GM23248 (cell line): ENCODE measurements at regions not wholly inside any gene's neighbourhood (a gene's known extent, or its start where the extent isn't known, plus 50 kb on each side); places are given as distances from the start of the nearest gene placed in this dataset.

Experiments
- DNase-seq: peaks from one replicate; pipeline ENCODE4 v3.0.0-alpha.2; 2015
- H2AFZ ChIP-seq: fragments of 200-600 bp; sonication (generic); 2 replicates; pipeline ENCODE4 v1.6.1; 2016; ENCODE audit warnings: antibody characterized with exemption
- H3F3A ChIP-seq: fragments of 200-600 bp; sonication (generic); 2 replicates; pipeline ENCODE4 v1.6.1; 2016; ENCODE audit warnings: mild to moderate bottlenecking, antibody characterized with exemption, mixed run types; ENCODE audit not compliant: insufficient read depth
- H3K27ac ChIP-seq: fragments of 200-600 bp; sonication (generic); 2 replicates; pipeline ENCODE4 v1.5.1; 2016; ENCODE audit warnings: mild to moderate bottlenecking
- H3K27me3 ChIP-seq: fragments of 200-600 bp; sonication (generic); replicated peaks from 2 replicates; pipeline ENCODE4 v1.6.1; 2016; ENCODE audit warnings: mild to moderate bottlenecking; ENCODE audit not compliant: insufficient read depth
- H3K36me3 ChIP-seq: fragments of 200-600 bp; sonication (generic); 2 replicates; pipeline ENCODE4 v1.6.1; 2016; ENCODE audit warnings: low read depth, mild to moderate bottlenecking
- H3K4me1 ChIP-seq: fragments of 200-600 bp; sonication (generic); 2 replicates; pipeline ENCODE4 v1.6.1; 2016; ENCODE audit warnings: mild to moderate bottlenecking; ENCODE audit not compliant: insufficient read depth
- H3K4me2 ChIP-seq: fragments of 200-600 bp; sonication (generic); one replicate; pipeline ENCODE4 v1.6.1; 2016; ENCODE audit warnings: mild to moderate bottlenecking; ENCODE audit not compliant: unreplicated experiment
- H3K4me3 ChIP-seq: fragments of 200-600 bp; sonication (generic); 2 replicates; pipeline ENCODE4 v1.5.1; 2016; ENCODE audit warnings: mild to moderate bottlenecking
- H3K79me2 ChIP-seq: fragments of 200-600 bp; sonication (generic); 2 replicates; pipeline ENCODE4 v1.6.1; 2016; ENCODE audit warnings: mild to moderate bottlenecking; ENCODE audit not compliant: insufficient read depth
- H3K9ac ChIP-seq: fragments of 200-600 bp; sonication (generic); 2 replicates; pipeline ENCODE4 v1.6.1; 2016; ENCODE audit warnings: mild to moderate bottlenecking
- H3K9me2 ChIP-seq: fragments of 200-600 bp; sonication (generic); 2 replicates; pipeline ENCODE4 v1.6.1; 2016; ENCODE audit warnings: mixed run types, mild to moderate bottlenecking, moderate library complexity; ENCODE audit not compliant: insufficient read depth
- H3K9me3 ChIP-seq: fragments of 200-600 bp; sonication (generic); one replicate; pipeline ENCODE4 v1.6.1; 2017; ENCODE audit warnings: low read depth
- H4K20me1 ChIP-seq: fragments of 200-600 bp; sonication (generic); 2 replicates; pipeline ENCODE4 v1.6.0; 2016; ENCODE audit not compliant: insufficient read depth
- EZH2 ChIP-seq: fragments of 200-600 bp; sonication (generic); IDR thresholded peaks from 2 replicates; pipeline ENCODE4 v1.6.1; 2018; ENCODE audit warnings: antibody characterized with exemption, mild to moderate bottlenecking; ENCODE audit not compliant: insufficient read depth, poor library complexity, severe bottlenecking
- EZH2phosphoT487 ChIP-seq: fragments of 200-600 bp; sonication (generic); IDR thresholded peaks from 2 replicates; pipeline ENCODE4 v1.6.1; 2018; ENCODE audit warnings: antibody characterized with exemption, moderate library complexity, mild to moderate bottlenecking, low read depth; ENCODE audit not compliant: insufficient read depth
- WGBS, 2 experiments: methylation state at CpG; one replicate each; pipeline ENCODE4 v1.1.6; 2015 to 2017; ENCODE audit warnings: low lambda C conversion rate in 2 of 2, low coverage in 1 of 2; ENCODE audit errors: missing lambda C conversion rate in 2 of 2; 5-methylcytosine and 5-hydroxymethylcytosine counted together
- in situ Hi-C: fragments of 300-500 bp; cut with MboI; formaldehyde crosslinking; loops from 2 replicates; pipeline ENCODE4 v1.15.0; 2020

- no peaks in the 10 kb centered on the region for H3K79me2 ChIP-seq
- TF ChIP-seq EZH2 (no peak), EZH2phosphoT487 (no peak)
- H3F3A ChIP-seq = no peaks in the 10 kb centered on the region
- 0 out of 2 replicates have a peak overlapping the region, but pooled peaks have one; percentile 4 for H3K27ac ChIP-seq
- peak; percentile 93 for DNase-seq
- in situ Hi-C loops = no loop called here
- WGBS, 2 experiments = 2% methylated on average over 38 to 44 of the region's 44 CpGs
- H4K20me1 ChIP-seq = no peaks in the 10 kb centered on the region
- H3K4me2 ChIP-seq = peak overlapping the region; percentile 96
- peaks cover 25% of the 10 kb centered on the region for H3K27me3 ChIP-seq
- no peaks in the 10 kb centered on the region for H3K9me3 ChIP-seq
- peak overlapping the region; percentile 84 for H2AFZ ChIP-seq
- H3K36me3 ChIP-seq = no peaks in the 10 kb centered on the region
- H3K9ac ChIP-seq = peak overlapping the region; percentile 85
- H3K9me2 ChIP-seq = no peaks in the 10 kb centered on the region
- 0 out of 2 replicates have a peak, but pooled peaks cover 2% of the 10 kb centered on the region for H3K4me1 ChIP-seq
- peak overlapping the region; percentile 81 for H3K4me3 ChIP-seq
Measured at GRCh38 chr17:77887464-77888241, 70.8 kb upstream of the TNRC6C start.

- peak overlapping the region; percentile 96 for H3K4me2 ChIP-seq
- no peak overlapping the region for H3K27ac ChIP-seq
- H4K20me1 ChIP-seq = no peaks in the 10 kb centered on the region
- TF ChIP-seq EZH2 (no peak), EZH2phosphoT487 (no peak)
- DNase-seq = peak; percentile 45
- H3K27me3 ChIP-seq = peaks cover 25% of the 10 kb centered on the region
- peak overlapping the region; percentile 85 for H3K9ac ChIP-seq
- peak overlapping the region; percentile 84 for H2AFZ ChIP-seq
- no peaks in the 10 kb centered on the region for H3F3A ChIP-seq
- H3K79me2 ChIP-seq = no peaks in the 10 kb centered on the region
- H3K36me3 ChIP-seq = no peaks in the 10 kb centered on the region
- 0 out of 2 replicates have a peak, but pooled peaks cover 2% of the 10 kb centered on the region for H3K4me1 ChIP-seq
- 25% methylated on average over 13 of the region's 13 CpGs for WGBS, 2 experiments
- H3K9me2 ChIP-seq = no peaks in the 10 kb centered on the region
- H3K4me3 ChIP-seq = peak overlapping the region; percentile 81
- in situ Hi-C loops = no loop called here
- no peaks in the 10 kb centered on the region for H3K9me3 ChIP-seq
Measured at GRCh38 chr17:77888242-77889134, 70.0 kb upstream of the TNRC6C start.

GRCh38 chr17:77889135-77889505 lies 69.4 kb upstream of the TNRC6C start:
- Histone ChIP-seq H3K4me3 (no peak overlapping the region), H2AFZ (no peak overlapping the region), H3K9me3 (no peaks in the 10 kb centered on the region), H3K27ac (no peak overlapping the region), H3F3A (no peaks in the 10 kb centered on the region), H3K36me3 (no peaks in the 10 kb centered on the region), H4K20me1 (no peaks in the 10 kb centered on the region), H3K4me1 (0 out of 2 replicates have a peak, but pooled peaks cover 2% of the 10 kb centered on the region), H3K4me2 (no peak overlapping the region), H3K9ac (no peak overlapping the region), H3K27me3 (peaks cover 25% of the 10 kb centered on the region), H3K79me2 (no peaks in the 10 kb centered on the region), H3K9me2 (no peaks in the 10 kb centered on the region)
- no peak for DNase-seq
- TF ChIP-seq EZH2phosphoT487 = no peak
- no peak for TF ChIP-seq EZH2
- 66 to 67% methylated on average over 4 of the region's 4 CpGs for WGBS, 2 experiments
- in situ Hi-C loops = no loop called here

GRCh38 chr17:77889866-77890760 lies 68.4 kb upstream of the TNRC6C start:
- 70 to 75% methylated on average over 23 to 28 of the region's 28 CpGs for WGBS, 2 experiments
- H3F3A ChIP-seq = no peaks in the 10 kb centered on the region
- H3K4me2 ChIP-seq = no peak overlapping the region
- no peaks in the 10 kb centered on the region for H3K36me3 ChIP-seq
- H3K27me3 ChIP-seq = peaks cover 25% of the 10 kb centered on the region
- no peak overlapping the region for H3K27ac ChIP-seq
- H3K4me1 ChIP-seq = 0 out of 2 replicates have a peak, but pooled peaks cover 2% of the 10 kb centered on the region
- no peak overlapping the region for H3K9ac ChIP-seq
- H3K9me3 ChIP-seq = no peaks in the 10 kb centered on the region
- no peak overlapping the region for H2AFZ ChIP-seq
- H3K4me3 ChIP-seq = no peak overlapping the region
- no peaks in the 10 kb centered on the region for H3K79me2 ChIP-seq
- no peak for DNase-seq
- no peaks in the 10 kb centered on the region for H4K20me1 ChIP-seq
- TF ChIP-seq EZH2phosphoT487 (no peak), EZH2 (no peak)
- H3K9me2 ChIP-seq = no peaks in the 10 kb centered on the region
- in situ Hi-C loops = no loop called here
